ENCODE measurements at regions not wholly inside any gene's neighbourhood (a gene's known extent, or its start where the extent isn't known, plus 50 kb on each side); places are given as distances from the start of the nearest gene placed in this dataset.
"Not testable (repeated sequence)": the region's sequence is repeated elsewhere in the genome, so short reads cannot be mapped to it uniquely, and the experiment has no call there.

GRCh38 chr21:28696844-28697410 is 295.8 kb downstream of the LTN1 start:
- TF ChIP-seq CTCF (IDR thresholded peaks at IDR 0.05; ENCODE audit: insufficient read depth, missing control alignments): no peak
- FAIRE-seq (no peak), DNase-seq (ENCODE audit: insufficient read length, low spot score) (no peak)

- DNase-seq (ENCODE audit: insufficient read length, low spot score) (no peak), FAIRE-seq (no peak)
- TF ChIP-seq CTCF (IDR thresholded peaks at IDR 0.05; ENCODE audit: insufficient read depth, missing control alignments): no peak
Measured at GRCh38 chr21:28693476-28693875, 299.2 kb downstream of the LTN1 start.

- no peak for FAIRE-seq
Measured at GRCh38 chr21:28690196-28690595, 302.5 kb downstream of the LTN1 start.

GRCh38 chr21:28688381-28688780 is 304.3 kb downstream of the LTN1 start:
- FAIRE-seq (no peak), DNase-seq (ENCODE audit: insufficient read length, low spot score) (no peak)
- TF ChIP-seq CTCF (IDR thresholded peaks at IDR 0.05; ENCODE audit: insufficient read depth, missing control alignments): no peak

More at GRCh38 chr21:28690196-28690595, 302.5 kb downstream of the LTN1 start:
- no peak for TF ChIP-seq CTCF (IDR thresholded peaks at IDR 0.05; ENCODE audit: insufficient read depth, missing control alignments)
- no peak for DNase-seq (ENCODE audit: insufficient read length, low spot score)

- no peak for TF ChIP-seq CTCF (IDR thresholded peaks at IDR 0.05; ENCODE audit: insufficient read depth, missing control alignments)
- no peak for FAIRE-seq
- no peak for DNase-seq (ENCODE audit: insufficient read length, low spot score)
Measured at GRCh38 chr21:28687586-28687985, 305.1 kb downstream of the LTN1 start.

- DNase-seq (ENCODE audit: insufficient read length, low spot score): no peak
- no peak for FAIRE-seq
- TF ChIP-seq CTCF (IDR thresholded peaks at IDR 0.05; ENCODE audit: insufficient read depth, missing control alignments): no peak
Measured at GRCh38 chr21:28683982-28684752, 308.5 kb downstream of the LTN1 start.

- not testable (repeated sequence) for FAIRE-seq; DNase-seq (ENCODE audit: insufficient read length, low spot score)
Measured at GRCh38 chr21:28682884-28683283, 309.8 kb downstream of the LTN1 start.

- not testable (repeated sequence) for FAIRE-seq; DNase-seq (ENCODE audit: insufficient read length, low spot score)
Measured at GRCh38 chr21:28677096-28677495, 315.6 kb downstream of the LTN1 start.

Measured in D721Med (cell line).